WTC11 (cell line): ENCODE measurements at regions not wholly inside any gene's neighbourhood (a gene's known extent, or its start where the extent isn't known, plus 50 kb on each side); places are given as distances from the start of the nearest gene placed in this dataset.

ENCODE experiments used
- ATAC-seq: fragments of 200-7000 bp; cut with Tn5 transposase; 2 replicates; pipeline ENCODE4 v1.10.0; 2021; ENCODE audit warnings: mild to moderate bottlenecking, moderate library complexity
- CTCF ChIA-PET: fragments of 300-600 bp; sonication (Branson Sonifier 250); formaldehyde crosslinking; loops from one replicate; lab custom pipeline; 2021; ENCODE audit warnings: antibody characterized with exemption; lab: Charles Lee
- POLR2A ChIA-PET: fragments of 350-600 bp; sonication (Branson Sonifier 250); formaldehyde crosslinking; loops from one replicate; lab custom pipeline; 2021; ENCODE audit warnings: antibody characterized with exemption; lab: Charles Lee
- DNase-seq: peaks from one replicate; pipeline ENCODE4 v3.0.0; 2021; ENCODE audit warnings: low spot score
- H3K27ac Mint-ChIP-seq: 2 replicates; pipeline ENCODE4 v1.8.0; 2021; ENCODE audit warnings: mixed read lengths
- H3K27me3 Mint-ChIP-seq: 2 replicates; pipeline ENCODE4 v1.8.0; 2021; ENCODE audit warnings: low read depth, mild to moderate bottlenecking, moderate library complexity, mixed read lengths
- H3K36me3 Mint-ChIP-seq: 2 replicates; pipeline ENCODE4 v1.8.0; 2021; ENCODE audit warnings: mixed read lengths
- H3K4me1 Mint-ChIP-seq: 2 replicates; pipeline ENCODE4 v1.8.0; 2022; ENCODE audit warnings: mixed read lengths
- H3K4me3 Mint-ChIP-seq: 2 replicates; pipeline ENCODE4 v1.8.0; 2021; ENCODE audit warnings: mild to moderate bottlenecking, moderate library complexity, mixed read lengths
- H3K9me3 Mint-ChIP-seq: 2 replicates; pipeline ENCODE4 v1.8.0; 2021; ENCODE audit warnings: mixed read lengths
- ATF1 ChIP-seq: sonication (generic); formaldehyde crosslinking; IDR thresholded peaks from 2 replicates; pipeline ENCODE4 v1.8.1; 2023; ENCODE audit warnings: mild to moderate bottlenecking, moderate library complexity, missing genetic modification reagents
- KAT7 ChIP-seq: sonication (generic); formaldehyde crosslinking; IDR thresholded peaks from 2 replicates; pipeline ENCODE4 v1.8.1; 2023; ENCODE audit warnings: missing genetic modification reagents, mild to moderate bottlenecking, borderline replicate concordance
- NR3C1 ChIP-seq: sonication (generic); formaldehyde crosslinking; conservative IDR thresholded peaks from 2 replicates; pipeline ENCODE4 v1.8.1; 2023; ENCODE audit warnings: low read depth, mild to moderate bottlenecking, missing genetic modification reagents
- RELA ChIP-seq: sonication (generic); formaldehyde crosslinking; IDR thresholded peaks from 2 replicates; pipeline ENCODE4 v1.8.1; 2022; ENCODE audit warnings: missing genetic modification reagents, mild to moderate bottlenecking, borderline replicate concordance
- SMAD4 ChIP-seq: sonication (generic); formaldehyde crosslinking; IDR thresholded peaks from 2 replicates; pipeline ENCODE4 v1.8.0; 2022; ENCODE audit warnings: mild to moderate bottlenecking, missing genetic modification reagents
- TP53 ChIP-seq: sonication (generic); formaldehyde crosslinking; IDR thresholded peaks from 2 replicates; pipeline ENCODE4 v1.8.1; 2023; ENCODE audit warnings: mild to moderate bottlenecking, missing genetic modification reagents
- ZNF671 ChIP-seq: fragments of 250-450 bp; sonication (Bioruptor Pico); IDR thresholded peaks from 2 replicates; pipeline ENCODE4 v1.8.0; 2021; ENCODE audit warnings: mild to moderate bottlenecking
- TF ChIP-seq, protein P1 (sequence below): fragments of 250-450 bp; sonication (Bioruptor Pico); IDR thresholded peaks from 2 replicates; pipeline ENCODE4 v1.9.0; 2021; ENCODE audit warnings: moderate library complexity, mild to moderate bottlenecking, inconsistent platforms, borderline replicate concordance
- TF ChIP-seq, protein P2 (sequence below): sonication (generic); formaldehyde crosslinking; IDR thresholded peaks from 2 replicates; pipeline ENCODE4 v1.8.1; 2022; ENCODE audit warnings: mild to moderate bottlenecking, moderate library complexity, missing genetic modification reagents
- TF ChIP-seq, protein P3 (sequence below): fragments of 250-450 bp; sonication (Bioruptor Pico); conservative IDR thresholded peaks from 2 replicates; pipeline ENCODE4 v1.9.0; 2021; ENCODE audit warnings: mild to moderate bottlenecking
- TF ChIP-seq, protein P4 (sequence below): fragments of 250-450 bp; sonication (Bioruptor Pico); IDR thresholded peaks from 2 replicates; pipeline ENCODE4 v2.1.2; 2022; ENCODE audit warnings: mild to moderate bottlenecking, moderate library complexity
- TF ChIP-seq, protein P5 (sequence below): sonication (generic); formaldehyde crosslinking; conservative IDR thresholded peaks from 2 replicates; pipeline ENCODE4 v1.8.1; 2023; ENCODE audit warnings: mild to moderate bottlenecking, low read depth, missing genetic modification reagents, moderate library complexity
- TF ChIP-seq, protein P6 (sequence below): sonication (generic); formaldehyde crosslinking; IDR thresholded peaks from 2 replicates; pipeline ENCODE4 v1.8.0; 2023; ENCODE audit warnings: mild to moderate bottlenecking, missing genetic modification reagents

DNA sequence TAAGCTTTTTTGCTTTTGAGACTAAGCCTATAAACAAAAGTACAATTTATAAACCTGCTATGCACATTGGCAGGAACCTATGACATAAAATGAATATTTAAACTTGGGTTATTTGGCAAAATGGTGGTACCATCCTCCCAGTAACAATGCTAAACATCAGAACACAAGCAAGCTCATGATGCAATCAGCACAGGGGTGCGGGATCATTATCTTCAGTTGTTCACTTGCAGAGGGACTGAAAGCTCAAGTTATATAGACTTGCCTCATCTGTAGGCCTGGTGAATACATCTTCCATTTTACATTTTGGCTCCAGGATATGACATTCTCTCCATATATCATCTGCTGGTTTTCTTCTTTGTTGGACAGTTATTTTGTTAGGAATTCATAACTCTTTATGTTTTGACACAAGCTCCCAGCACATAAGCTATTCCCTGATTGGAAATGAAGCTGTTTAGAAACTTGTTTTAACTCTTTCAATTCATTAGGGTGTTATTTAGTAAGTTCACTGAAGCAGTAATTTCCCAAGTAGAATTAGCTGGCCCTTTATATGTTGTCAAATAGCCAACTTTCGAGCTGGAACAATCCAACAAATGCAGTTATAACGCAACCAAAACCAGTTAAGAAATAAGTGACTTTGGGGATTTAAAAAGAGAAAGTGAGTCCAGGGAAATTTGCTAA, 124.7 kb upstream of the LIFR start:
- no peak for TF ChIP-seq KAT7 (CRISPR knock-in tag)
- TF ChIP-seq, protein P1, sequence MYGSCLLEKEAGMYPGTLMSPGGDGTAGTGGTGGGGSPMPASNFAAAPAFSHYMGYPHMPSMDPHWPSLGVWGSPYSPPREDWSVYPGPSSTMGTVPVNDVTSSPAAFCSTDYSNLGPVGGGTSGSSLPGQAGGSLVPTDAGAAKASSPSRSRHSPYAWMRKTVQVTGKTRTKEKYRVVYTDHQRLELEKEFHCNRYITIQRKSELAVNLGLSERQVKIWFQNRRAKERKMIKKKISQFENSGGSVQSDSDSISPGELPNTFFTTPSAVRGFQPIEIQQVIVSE (CRISPR knock-in tag), result no peak
- TF ChIP-seq, protein P2, sequence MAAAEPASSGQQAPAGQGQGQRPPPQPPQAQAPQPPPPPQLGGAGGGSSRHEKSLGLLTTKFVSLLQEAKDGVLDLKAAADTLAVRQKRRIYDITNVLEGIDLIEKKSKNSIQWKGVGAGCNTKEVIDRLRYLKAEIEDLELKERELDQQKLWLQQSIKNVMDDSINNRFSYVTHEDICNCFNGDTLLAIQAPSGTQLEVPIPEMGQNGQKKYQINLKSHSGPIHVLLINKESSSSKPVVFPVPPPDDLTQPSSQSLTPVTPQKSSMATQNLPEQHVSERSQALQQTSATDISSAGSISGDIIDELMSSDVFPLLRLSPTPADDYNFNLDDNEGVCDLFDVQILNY (CRISPR knock-in tag), result no peak
- TF ChIP-seq RELA (CRISPR knock-in tag), result no peak
- TF ChIP-seq, protein P3, sequence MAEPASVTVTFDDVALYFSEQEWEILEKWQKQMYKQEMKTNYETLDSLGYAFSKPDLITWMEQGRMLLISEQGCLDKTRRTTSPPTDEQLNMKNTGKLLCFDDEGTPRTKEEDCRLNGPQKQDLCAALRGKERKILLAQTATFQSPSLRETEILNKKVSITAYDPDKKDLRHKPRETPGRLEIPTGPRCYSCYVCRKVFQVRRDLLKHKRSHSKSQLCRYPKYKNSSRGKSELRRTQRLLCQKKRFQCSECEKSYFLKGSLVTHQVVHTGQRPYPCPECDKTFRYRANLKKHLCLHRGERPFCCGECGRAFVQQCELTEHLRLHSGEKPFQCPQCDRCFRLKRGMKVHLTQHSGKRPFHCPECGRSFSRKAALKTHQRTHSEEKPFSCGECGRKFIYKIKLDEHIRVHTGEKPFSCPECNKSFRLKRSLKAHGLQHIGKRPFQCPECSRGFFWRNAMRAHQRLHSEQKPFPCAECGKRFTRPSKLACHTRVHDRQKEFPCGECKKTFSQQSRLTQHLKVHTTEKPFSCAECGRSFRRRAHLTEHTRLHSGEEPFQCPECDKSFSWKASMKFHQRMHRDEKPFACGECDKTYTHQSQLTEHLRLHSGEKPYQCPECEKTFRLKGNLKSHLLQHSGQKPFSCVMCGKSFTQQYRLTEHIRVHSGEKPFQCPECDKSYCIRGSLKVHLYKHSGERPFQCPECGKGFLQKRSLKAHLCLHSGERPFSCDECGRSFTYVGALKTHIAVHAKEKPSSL (CRISPR knock-in tag), result no peak
- no peak for TF ChIP-seq NR3C1 (CRISPR knock-in tag)
- TF ChIP-seq, protein P4, sequence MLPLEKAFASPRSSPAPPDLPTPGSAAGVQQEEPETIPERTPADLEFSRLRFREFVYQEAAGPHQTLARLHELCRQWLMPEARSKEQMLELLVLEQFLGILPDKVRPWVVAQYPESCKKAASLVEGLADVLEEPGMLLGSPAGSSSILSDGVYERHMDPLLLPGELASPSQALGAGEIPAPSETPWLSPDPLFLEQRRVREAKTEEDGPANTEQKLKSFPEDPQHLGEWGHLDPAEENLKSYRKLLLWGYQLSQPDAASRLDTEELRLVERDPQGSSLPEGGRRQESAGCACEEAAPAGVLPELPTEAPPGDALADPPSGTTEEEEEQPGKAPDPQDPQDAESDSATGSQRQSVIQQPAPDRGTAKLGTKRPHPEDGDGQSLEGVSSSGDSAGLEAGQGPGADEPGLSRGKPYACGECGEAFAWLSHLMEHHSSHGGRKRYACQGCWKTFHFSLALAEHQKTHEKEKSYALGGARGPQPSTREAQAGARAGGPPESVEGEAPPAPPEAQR (CRISPR knock-in tag), result no peak
- TF ChIP-seq TP53 (CRISPR knock-in tag), result no peak
- TF ChIP-seq, protein P5, sequence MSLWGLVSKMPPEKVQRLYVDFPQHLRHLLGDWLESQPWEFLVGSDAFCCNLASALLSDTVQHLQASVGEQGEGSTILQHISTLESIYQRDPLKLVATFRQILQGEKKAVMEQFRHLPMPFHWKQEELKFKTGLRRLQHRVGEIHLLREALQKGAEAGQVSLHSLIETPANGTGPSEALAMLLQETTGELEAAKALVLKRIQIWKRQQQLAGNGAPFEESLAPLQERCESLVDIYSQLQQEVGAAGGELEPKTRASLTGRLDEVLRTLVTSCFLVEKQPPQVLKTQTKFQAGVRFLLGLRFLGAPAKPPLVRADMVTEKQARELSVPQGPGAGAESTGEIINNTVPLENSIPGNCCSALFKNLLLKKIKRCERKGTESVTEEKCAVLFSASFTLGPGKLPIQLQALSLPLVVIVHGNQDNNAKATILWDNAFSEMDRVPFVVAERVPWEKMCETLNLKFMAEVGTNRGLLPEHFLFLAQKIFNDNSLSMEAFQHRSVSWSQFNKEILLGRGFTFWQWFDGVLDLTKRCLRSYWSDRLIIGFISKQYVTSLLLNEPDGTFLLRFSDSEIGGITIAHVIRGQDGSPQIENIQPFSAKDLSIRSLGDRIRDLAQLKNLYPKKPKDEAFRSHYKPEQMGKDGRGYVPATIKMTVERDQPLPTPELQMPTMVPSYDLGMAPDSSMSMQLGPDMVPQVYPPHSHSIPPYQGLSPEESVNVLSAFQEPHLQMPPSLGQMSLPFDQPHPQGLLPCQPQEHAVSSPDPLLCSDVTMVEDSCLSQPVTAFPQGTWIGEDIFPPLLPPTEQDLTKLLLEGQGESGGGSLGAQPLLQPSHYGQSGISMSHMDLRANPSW (CRISPR knock-in tag), result no peak
- no peak for TF ChIP-seq SMAD4
- TF ChIP-seq ZNF671 (CRISPR knock-in tag), result no peak
- TF ChIP-seq, protein P6, sequence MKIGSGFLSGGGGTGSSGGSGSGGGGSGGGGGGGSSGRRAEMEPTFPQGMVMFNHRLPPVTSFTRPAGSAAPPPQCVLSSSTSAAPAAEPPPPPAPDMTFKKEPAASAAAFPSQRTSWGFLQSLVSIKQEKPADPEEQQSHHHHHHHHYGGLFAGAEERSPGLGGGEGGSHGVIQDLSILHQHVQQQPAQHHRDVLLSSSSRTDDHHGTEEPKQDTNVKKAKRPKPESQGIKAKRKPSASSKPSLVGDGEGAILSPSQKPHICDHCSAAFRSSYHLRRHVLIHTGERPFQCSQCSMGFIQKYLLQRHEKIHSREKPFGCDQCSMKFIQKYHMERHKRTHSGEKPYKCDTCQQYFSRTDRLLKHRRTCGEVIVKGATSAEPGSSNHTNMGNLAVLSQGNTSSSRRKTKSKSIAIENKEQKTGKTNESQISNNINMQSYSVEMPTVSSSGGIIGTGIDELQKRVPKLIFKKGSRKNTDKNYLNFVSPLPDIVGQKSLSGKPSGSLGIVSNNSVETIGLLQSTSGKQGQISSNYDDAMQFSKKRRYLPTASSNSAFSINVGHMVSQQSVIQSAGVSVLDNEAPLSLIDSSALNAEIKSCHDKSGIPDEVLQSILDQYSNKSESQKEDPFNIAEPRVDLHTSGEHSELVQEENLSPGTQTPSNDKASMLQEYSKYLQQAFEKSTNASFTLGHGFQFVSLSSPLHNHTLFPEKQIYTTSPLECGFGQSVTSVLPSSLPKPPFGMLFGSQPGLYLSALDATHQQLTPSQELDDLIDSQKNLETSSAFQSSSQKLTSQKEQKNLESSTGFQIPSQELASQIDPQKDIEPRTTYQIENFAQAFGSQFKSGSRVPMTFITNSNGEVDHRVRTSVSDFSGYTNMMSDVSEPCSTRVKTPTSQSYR (CRISPR knock-in tag), result no peak
- TF ChIP-seq, all 79 proteins: peak for 0
- Mint-ChIP-seq H3K4me3 (no peak overlapping the region), H3K27ac (no peak overlapping the region), H3K27me3 (no peaks in the 10 kb centered on the region; the same call in 1 of the 2 replicates), H3K36me3 (no peaks in the 10 kb centered on the region), H3K9me3 (peaks cover 10% of the 10 kb centered on the region; the same call in 1 of the 2 replicates), H3K4me1 (no peaks in the 10 kb centered on the region)
- ATAC-seq (no peak), DNase-seq (no peak)
- ChIA-PET POLR2A (no interaction called here), CTCF (interaction anchor here (2.4 kb wide), 1 partner anchor 8 kb away, joined by 10 read pairs; no protein-coding TSS in a partner anchor)

DNA sequence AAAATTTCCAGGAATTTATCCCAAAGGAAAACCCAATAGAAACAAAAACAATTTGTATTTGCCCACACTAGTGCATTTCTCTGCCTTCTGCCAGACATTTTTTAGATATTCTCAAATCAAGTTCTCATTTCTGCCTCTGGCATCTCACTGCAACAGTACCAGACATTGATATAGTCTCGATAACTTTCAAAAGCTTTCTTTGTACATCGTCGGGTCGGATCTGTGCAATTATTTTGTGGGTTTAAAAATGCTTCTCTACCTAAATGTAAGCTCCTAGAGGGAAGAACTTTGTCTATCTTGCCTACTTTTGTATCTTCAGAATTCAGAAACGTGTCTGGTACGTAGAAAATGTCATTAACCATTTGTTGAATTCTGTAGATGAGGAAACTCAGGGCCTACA, 125.5 kb upstream of the LIFR start:
- no peak for TF ChIP-seq ATF1 (CRISPR knock-in tag)
- no peak overlapping the region for H3K4me3 Mint-ChIP-seq
- H3K36me3 Mint-ChIP-seq, result no peaks in the 10 kb centered on the region
- H3K27me3 Mint-ChIP-seq, result no peaks in the 10 kb centered on the region; the same call in 1 of the 2 replicates
- H3K27ac Mint-ChIP-seq, result no peak overlapping the region
- CTCF ChIA-PET, result interaction anchor here (1.4 to 2.4 kb wide), 2 partner anchors 9 to 240 kb away, joined by 6 to 10 read pairs; no protein-coding TSS in a partner anchor
- DNase-seq (no peak), ATAC-seq (no peak)
- POLR2A ChIA-PET, result no interaction called here
- peaks cover 10% of the 10 kb centered on the region; the same call in 1 of the 2 replicates for H3K9me3 Mint-ChIP-seq
- H3K4me1 Mint-ChIP-seq, result no peaks in the 10 kb centered on the region
